ENCODE measurements at regions not wholly inside any gene's neighbourhood (a gene's known extent, or its start where the extent isn't known, plus 50 kb on each side); places are given as distances from the start of the nearest gene placed in this dataset.

DNA sequence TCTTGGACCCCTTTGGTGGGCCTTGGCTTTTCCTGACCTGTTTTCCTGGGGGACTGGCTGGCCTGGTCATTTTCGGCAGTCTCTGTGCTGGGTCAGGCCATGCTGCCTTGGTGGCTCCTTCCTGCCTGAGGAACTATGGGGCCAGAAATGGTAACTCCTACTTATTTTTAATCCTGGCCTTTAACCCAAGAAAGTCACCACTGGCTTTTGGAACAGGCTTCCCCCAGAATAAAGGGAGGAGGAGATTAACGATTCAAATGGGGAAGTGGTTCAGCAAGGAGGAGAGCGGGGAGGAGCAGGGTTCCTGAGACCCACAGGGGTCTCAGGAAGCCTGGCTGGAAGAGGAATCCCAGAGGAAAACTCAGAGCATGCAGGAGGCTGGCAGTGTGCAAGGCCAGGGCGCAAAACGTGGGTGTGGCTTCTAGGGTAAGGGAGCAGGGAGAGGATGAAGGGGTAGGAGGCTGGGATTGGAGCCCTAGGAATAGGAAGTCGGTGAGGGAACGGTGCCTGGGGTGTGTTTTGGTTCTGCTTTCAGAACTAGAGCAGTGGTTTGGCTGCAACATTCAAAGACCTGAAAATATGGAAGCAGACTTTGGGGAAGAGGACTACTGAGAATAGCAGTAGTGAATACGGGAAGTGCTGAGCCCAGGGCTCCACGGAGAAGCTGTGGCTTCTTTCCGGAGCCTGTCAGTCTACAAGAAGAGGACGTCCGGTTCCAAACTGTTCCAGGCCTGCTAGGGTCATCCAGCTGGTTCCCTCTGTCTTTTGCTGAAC, 271.1 kb upstream of the KLF4 start:
- H2AFZ ChIP-seq (ENCODE audit: insufficient read depth, low read depth, low read length, poor library complexity, severe bottlenecking) = no peak overlapping the region
- H3K36me3 ChIP-seq (replicated peaks in 1 of 2; ENCODE audit: control extremely low read depth in 1 of 2, control insufficient read depth in 1 of 2, extremely low read depth in 1 of 2, insufficient read depth in 2 of 2, low read length in 1 of 2) = no peaks in the 10 kb centered on the region
- no peak overlapping the region for H3K4me2 ChIP-seq (replicated peaks; ENCODE audit: low read depth, low read length, poor library complexity, severe bottlenecking)
- Mint-ChIP-seq H3K9me3 (ENCODE audit: insufficient read depth) (peaks cover 6% of the 10 kb centered on the region), H3K27ac (no peak overlapping the region), H3K4me1 (peaks cover 4% of the 10 kb centered on the region), H3K4me3 (no peak overlapping the region), H3K27me3 (peaks cover 5% of the 10 kb centered on the region)
- H3K27ac ChIP-seq (ENCODE audit: low read length in 2 of 2) = no peak overlapping the region
- no peak overlapping the region for H3K9ac ChIP-seq (ENCODE audit: low read length)
- DNase-seq = no peak
- no peaks in the 10 kb centered on the region for H3K4me1 ChIP-seq (ENCODE audit: control insufficient read depth in 2 of 2, insufficient read depth in 2 of 2, low read length in 2 of 2)
- no peaks in the 10 kb centered on the region for H3K9me3 ChIP-seq (ENCODE audit: control extremely low read depth in 1 of 3, control insufficient read depth in 2 of 3, insufficient read depth in 1 of 3, low read length in 2 of 3)
- ChIA-PET POLR2A (no interaction called here), CTCF (no interaction called here)
- H4K20me1 ChIP-seq (ENCODE audit: control insufficient read depth, insufficient read depth, low read length, poor library complexity, severe bottlenecking) = no peaks in the 10 kb centered on the region
- H3K4me3 ChIP-seq (ENCODE audit: control extremely low read depth in 1 of 5, extremely low read depth in 1 of 5, insufficient read depth in 1 of 5, low read depth in 2 of 5, low read length in 4 of 5) = no peak overlapping the region
- no peaks in the 10 kb centered on the region for H3K79me2 ChIP-seq (ENCODE audit: control insufficient read depth, insufficient read depth, low read length)
- TF ChIP-seq, protein P1, sequence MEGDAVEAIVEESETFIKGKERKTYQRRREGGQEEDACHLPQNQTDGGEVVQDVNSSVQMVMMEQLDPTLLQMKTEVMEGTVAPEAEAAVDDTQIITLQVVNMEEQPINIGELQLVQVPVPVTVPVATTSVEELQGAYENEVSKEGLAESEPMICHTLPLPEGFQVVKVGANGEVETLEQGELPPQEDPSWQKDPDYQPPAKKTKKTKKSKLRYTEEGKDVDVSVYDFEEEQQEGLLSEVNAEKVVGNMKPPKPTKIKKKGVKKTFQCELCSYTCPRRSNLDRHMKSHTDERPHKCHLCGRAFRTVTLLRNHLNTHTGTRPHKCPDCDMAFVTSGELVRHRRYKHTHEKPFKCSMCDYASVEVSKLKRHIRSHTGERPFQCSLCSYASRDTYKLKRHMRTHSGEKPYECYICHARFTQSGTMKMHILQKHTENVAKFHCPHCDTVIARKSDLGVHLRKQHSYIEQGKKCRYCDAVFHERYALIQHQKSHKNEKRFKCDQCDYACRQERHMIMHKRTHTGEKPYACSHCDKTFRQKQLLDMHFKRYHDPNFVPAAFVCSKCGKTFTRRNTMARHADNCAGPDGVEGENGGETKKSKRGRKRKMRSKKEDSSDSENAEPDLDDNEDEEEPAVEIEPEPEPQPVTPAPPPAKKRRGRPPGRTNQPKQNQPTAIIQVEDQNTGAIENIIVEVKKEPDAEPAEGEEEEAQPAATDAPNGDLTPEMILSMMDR (IDR thresholded peaks at IDR 0.05) = no peak
- no peak for TF ChIP-seq EZH2 (IDR thresholded peaks at IDR 0.05; ENCODE audit: borderline replicate concordance, insufficient read depth, low read depth, low read length, poor library complexity, severe bottlenecking)
- peaks cover 0 to 1% (median 0%) of the 10 kb centered on the region in 4 experiments for H3K27me3 ChIP-seq (replicated peaks in 1 of 4; ENCODE audit: control extremely low read depth in 1 of 4, control insufficient read depth in 3 of 4, insufficient read depth in 4 of 4, low read length in 3 of 4)
- 22% methylated on average over 10 of the region's 12 CpGs for WGBS (ENCODE audit: insufficient coverage)
- no peak for ATAC-seq (ENCODE audit: low read depth)
- intact Hi-C loops (cut with micrococcal nuclease) = loop anchor here (10.0 kb wide), 1 partner anchor 64 kb away; no protein-coding TSS in a partner anchor

DNA sequence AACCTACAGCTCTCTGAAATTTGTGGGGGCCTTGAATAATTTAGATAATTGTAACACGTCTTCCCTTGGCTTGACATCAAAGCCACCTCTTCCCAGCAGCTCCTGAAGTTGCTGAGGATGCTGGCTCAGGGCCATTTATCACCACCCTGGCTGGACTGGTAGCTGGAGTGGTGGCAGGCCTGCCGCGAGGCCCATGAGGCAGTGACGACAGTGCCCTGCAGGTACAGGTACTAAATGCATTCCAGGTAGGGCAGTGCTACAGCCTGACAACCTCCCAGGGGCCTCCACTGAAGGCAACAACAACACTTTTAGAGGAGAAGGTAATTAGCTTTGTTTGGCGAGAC, 270.2 kb upstream of the KLF4 start:
- Histone ChIP-seq H3K9me3 (ENCODE audit: control extremely low read depth in 1 of 3, control insufficient read depth in 2 of 3, insufficient read depth in 1 of 3, low read length in 2 of 3) (no peaks in the 10 kb centered on the region), H3K36me3 (replicated peaks in 1 of 2; ENCODE audit: control extremely low read depth in 1 of 2, control insufficient read depth in 1 of 2, extremely low read depth in 1 of 2, insufficient read depth in 2 of 2, low read length in 1 of 2) (no peaks in the 10 kb centered on the region), H3K9ac (ENCODE audit: low read length) (no peak overlapping the region), H3K79me2 (ENCODE audit: control insufficient read depth, insufficient read depth, low read length) (no peaks in the 10 kb centered on the region), H3K4me3 (ENCODE audit: control extremely low read depth in 1 of 5, extremely low read depth in 1 of 5, insufficient read depth in 1 of 5, low read depth in 2 of 5, low read length in 4 of 5) (no peak overlapping the region), H2AFZ (ENCODE audit: insufficient read depth, low read depth, low read length, poor library complexity, severe bottlenecking) (no peak overlapping the region), H3K4me1 (ENCODE audit: control insufficient read depth in 2 of 2, insufficient read depth in 2 of 2, low read length in 2 of 2) (no peaks in the 10 kb centered on the region), H3K27me3 (replicated peaks in 1 of 4; ENCODE audit: control extremely low read depth in 1 of 4, control insufficient read depth in 3 of 4, insufficient read depth in 4 of 4, low read length in 3 of 4) (no peaks in the 10 kb centered on the region), H3K27ac (ENCODE audit: low read length in 2 of 2) (no peak overlapping the region), H4K20me1 (ENCODE audit: control insufficient read depth, insufficient read depth, low read length, poor library complexity, severe bottlenecking) (no peaks in the 10 kb centered on the region), H3K4me2 (replicated peaks; ENCODE audit: low read depth, low read length, poor library complexity, severe bottlenecking) (no peak overlapping the region)
- Mint-ChIP-seq H3K9me3 (ENCODE audit: insufficient read depth) (peaks cover 6% of the 10 kb centered on the region), H3K4me1 (peaks cover 4% of the 10 kb centered on the region), H3K4me3 (no peak overlapping the region), H3K27ac (no peak overlapping the region), H3K27me3 (peaks cover 5% of the 10 kb centered on the region)
- DNase-seq = no peak
- CTCF ChIA-PET = no interaction called here
- TF ChIP-seq, protein P1 (IDR thresholded peaks at IDR 0.05) = no peak
- TF ChIP-seq EZH2 (IDR thresholded peaks at IDR 0.05; ENCODE audit: borderline replicate concordance, insufficient read depth, low read depth, low read length, poor library complexity, severe bottlenecking) = no peak
- no peak for ATAC-seq (ENCODE audit: low read depth)
- intact Hi-C loops (cut with micrococcal nuclease) = loop anchor here (10.0 kb wide), 1 partner anchor 65 kb away; no protein-coding TSS in a partner anchor
- POLR2A ChIA-PET = no interaction called here
- WGBS (ENCODE audit: insufficient coverage) = 100% methylated on average over 4 of the region's 5 CpGs

All from B cell (primary cell).